GM10266 (cell line): ENCODE measurements at regions not wholly inside any gene's neighbourhood (a gene's known extent, or its start where the extent isn't known, plus 50 kb on each side); places are given as distances from the start of the nearest gene placed in this dataset.

Experiments used
- DNase-seq: peaks from one replicate; pipeline ENCODE4 v3.0.0; 2012; ENCODE audit errors: extremely low spot score
- TF ChIP-seq, protein P1 (sequence below): IDR thresholded peaks from 2 replicates; pipeline ENCODE4 v1.5.1; 2012; ENCODE audit warnings: mild to moderate bottlenecking, low read depth; ENCODE audit not compliant: control insufficient read depth, insufficient read depth; ENCODE audit errors: missing control alignments

DNA sequence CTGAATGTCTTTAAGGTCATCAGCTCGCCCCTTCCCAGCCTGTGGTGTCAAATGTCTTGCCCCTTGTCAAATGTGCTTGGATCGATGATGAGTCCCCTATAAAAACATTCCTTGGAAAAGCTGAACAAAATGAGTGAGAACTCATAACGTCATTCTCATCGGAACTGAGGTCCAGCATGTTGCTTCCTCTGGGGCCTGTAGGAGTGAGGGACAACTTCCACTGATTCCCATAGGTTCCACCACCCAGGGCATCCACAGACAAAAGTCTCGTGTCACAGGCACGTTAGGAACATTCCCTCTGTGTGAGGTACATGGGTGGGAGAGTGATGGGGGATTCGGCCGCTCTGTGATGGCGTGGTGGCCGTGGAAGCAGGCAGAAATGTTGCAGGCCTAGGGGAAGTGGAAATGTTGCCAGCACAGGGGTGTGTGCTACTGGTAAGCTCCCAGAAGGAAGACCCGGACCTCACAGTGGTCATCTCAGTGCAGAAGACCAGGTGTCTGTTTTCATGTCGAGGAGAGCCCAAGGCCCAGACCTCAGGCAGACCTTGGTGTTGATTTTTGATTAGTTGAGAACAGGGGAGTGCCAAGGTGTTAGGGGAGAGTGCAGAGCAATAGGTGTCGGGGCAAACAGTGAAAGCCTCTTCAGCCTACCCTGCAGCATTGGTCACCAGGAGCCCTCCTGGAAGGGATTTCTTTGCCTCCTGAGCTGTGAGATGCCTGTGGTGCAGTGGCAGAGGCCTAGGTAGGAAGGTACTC lies 96.8 kb downstream of the SNRPN start:
- DNase-seq: no peak
- TF ChIP-seq, protein P1, sequence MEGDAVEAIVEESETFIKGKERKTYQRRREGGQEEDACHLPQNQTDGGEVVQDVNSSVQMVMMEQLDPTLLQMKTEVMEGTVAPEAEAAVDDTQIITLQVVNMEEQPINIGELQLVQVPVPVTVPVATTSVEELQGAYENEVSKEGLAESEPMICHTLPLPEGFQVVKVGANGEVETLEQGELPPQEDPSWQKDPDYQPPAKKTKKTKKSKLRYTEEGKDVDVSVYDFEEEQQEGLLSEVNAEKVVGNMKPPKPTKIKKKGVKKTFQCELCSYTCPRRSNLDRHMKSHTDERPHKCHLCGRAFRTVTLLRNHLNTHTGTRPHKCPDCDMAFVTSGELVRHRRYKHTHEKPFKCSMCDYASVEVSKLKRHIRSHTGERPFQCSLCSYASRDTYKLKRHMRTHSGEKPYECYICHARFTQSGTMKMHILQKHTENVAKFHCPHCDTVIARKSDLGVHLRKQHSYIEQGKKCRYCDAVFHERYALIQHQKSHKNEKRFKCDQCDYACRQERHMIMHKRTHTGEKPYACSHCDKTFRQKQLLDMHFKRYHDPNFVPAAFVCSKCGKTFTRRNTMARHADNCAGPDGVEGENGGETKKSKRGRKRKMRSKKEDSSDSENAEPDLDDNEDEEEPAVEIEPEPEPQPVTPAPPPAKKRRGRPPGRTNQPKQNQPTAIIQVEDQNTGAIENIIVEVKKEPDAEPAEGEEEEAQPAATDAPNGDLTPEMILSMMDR: no peak

GRCh38 chr15:25052191-25052999 lies 97.6 kb downstream of the SNRPN start:
- DNase-seq: no peak
- TF ChIP-seq, protein P1: no peak

DNA sequence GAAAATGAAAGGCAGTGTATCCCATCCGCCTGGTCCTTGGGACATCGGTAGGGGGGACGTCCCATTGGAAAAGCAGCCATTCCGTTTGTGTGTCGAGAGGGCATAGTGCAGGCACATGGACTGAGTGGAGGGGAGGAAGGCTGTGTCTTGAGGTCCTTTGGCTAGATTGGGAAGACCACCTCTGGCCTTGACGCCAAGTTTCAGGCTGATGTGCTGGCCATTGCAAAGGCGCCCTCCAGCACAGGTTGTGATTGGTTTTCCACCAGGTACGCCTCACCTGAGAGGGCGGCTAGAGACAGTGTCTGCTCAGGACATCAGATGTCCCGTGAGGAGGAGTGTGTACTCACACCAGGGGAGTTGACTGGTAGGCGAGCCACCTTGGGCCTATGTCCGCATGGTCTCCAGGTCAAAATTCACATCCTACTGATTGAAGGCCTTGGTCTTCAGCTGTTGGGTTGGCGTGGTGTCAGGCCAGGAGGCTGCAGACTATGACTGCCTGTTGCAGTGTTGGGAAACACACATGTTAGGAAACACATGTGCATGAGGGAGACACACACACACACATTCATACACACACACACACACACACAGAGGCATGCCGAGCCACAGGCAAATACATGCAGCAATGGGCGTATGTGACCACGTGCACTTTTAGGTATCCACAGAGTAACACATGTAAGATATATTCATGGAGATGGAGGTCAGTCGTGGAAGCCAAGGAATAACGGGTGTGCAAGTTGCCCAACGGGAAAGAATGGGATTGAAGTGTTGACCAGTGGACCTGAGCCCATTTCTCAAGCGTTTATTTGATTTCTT lies 98.4 kb downstream of the SNRPN start:
- DNase-seq: no peak
- TF ChIP-seq, protein P1: no peak

DNA sequence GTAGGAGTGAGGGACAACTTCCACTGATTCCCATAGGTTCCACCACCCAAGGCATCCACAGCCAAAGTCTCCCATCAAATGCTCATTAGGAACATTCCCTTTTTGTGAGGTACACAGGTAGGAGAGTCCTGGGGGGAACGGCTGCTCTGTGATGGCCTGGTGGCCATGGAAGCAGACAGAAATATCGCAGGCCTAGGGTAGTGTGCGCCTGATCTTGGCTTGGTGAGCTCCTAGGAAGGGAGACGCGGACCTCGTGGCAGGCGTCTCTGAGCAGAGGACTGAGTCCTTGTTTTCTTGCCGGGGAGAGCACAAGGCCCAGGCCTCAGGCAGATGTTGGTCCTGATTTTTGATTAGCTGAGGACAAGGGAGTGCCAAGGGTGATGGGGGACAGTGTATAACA lies 99.5 kb downstream of the SNRPN start:
- TF ChIP-seq, protein P1: no peak
- no peak for DNase-seq

DNA sequence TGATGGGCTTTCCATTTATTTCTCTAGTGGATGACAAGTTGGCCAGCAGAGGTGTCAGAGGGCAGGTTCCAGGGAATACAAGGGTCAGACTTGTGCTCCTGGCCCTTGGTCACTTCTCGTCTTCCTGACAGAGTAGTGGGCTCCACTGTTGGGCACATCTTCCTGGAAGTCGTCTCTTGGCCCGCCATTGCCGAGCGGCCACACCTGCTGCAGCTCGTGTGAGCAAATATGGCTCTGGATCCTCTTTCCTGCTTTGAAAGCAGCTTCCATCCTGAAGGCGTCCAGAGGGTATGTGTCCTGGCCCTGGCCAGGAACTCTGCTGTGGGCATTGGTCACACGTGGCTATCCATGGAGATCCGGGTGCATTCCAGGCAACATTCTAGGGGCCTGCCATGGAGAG lies 100.2 kb downstream of the SNRPN start:
- no peak for DNase-seq
- TF ChIP-seq, protein P1: no peak

DNA sequence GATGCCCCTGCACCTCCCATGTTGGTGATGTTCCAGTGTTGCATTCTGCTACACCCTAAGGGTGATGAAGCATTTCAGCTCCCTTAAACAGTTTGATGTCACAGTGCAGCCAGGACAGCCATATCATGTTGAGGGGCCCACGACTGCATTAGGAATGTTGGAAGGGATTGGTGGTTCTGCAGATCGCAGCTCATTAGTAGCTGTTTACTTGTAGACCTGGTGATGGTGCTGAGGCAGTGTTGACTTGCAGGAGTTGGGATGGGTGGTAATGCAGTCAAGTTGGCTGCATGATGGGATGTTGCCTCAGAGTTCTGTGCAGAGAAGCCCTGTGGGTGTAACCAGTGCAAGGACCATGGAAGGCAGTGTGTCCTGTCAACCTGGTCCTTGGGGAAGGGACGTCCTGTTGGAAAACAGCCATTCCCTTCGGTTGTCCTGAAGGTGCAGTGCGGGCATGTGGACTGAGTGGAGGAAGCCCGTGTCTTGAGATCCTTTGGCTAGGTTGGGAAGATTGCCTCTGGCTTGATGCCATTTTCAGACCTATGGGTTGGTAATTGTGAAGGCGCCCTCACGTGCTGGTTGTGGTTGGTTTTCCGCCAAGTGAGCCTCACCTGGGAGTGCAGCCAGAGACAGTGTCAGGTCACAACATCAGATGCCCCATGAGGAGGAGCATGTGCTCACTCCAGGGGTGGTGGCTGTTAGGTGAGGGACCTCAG lies 100.7 kb downstream of the SNRPN start:
- DNase-seq: no peak
- TF ChIP-seq, protein P1: no peak
